GM12878 (cell line): ENCODE measurements at regions not wholly inside any gene's neighbourhood (a gene's known extent, or its start where the extent isn't known, plus 50 kb on each side); places are given as distances from the start of the nearest gene placed in this dataset.

Experiments
- ATAC-seq: fragments of 200-7000 bp; cut with Tn5 transposase; 3 replicates; pipeline ENCODE4 v1.9.1; 2020; ENCODE audit warnings: mild to moderate bottlenecking, moderate library complexity
- BruUV-seq: library from RNA; stranded (reverse); fragments of 400-500 nt; replicated peaks from 2 replicates; lab custom pipeline; 2021; lab: Mats Ljungman, UMichigan
- CTCF ChIA-PET: fragments of 300-600 bp; sonication (Branson Sonifier 250); formaldehyde crosslinking; extraction: SDS; loops from one replicate; lab custom pipeline; 2021; ENCODE audit warnings: inconsistent platforms; lab: Yijun Ruan, JAX
- POLR2A ChIA-PET: fragments of 350-600 bp; formaldehyde crosslinking; extraction: SDS; loops from one replicate; lab custom pipeline; 2021; ENCODE audit warnings: inconsistent platforms; lab: Charles Lee
- RAD21 ChIA-PET: fragments of 300-600 bp; sonication (Branson Sonifier 250); formaldehyde crosslinking; loops from one replicate; lab custom pipeline; 2023; ENCODE audit warnings: antibody characterized with exemption; ENCODE audit not compliant: unreplicated experiment; lab: Charles Lee
- SMC1A ChIA-PET: fragments of 300-600 bp; sonication (Branson Sonifier 250); formaldehyde crosslinking; loops from one replicate; lab custom pipeline; 2023; ENCODE audit not compliant: unreplicated experiment, uncharacterized antibody; lab: Charles Lee
- DNase-seq: peaks from one replicate; pipeline ENCODE4 v3.0.0-alpha.2; 2011; ENCODE audit warnings: low read depth, low spot score
- FAIRE-seq: peaks from 3 replicates; lab custom pipeline; 2011; peaks lifted over from hg19 to GRCh38; lab: Jason Lieb, UNC
- H2AFZ ChIP-seq: 2 replicates; pipeline ENCODE4 v1.6.0; 2011; ENCODE audit warnings: low read depth, low read length, control low read depth; ENCODE audit not compliant: control insufficient read depth
- H3K27ac ChIP-seq: 2 replicates; pipeline ENCODE4 v1.5.1; 2011; ENCODE audit warnings: control low read depth; ENCODE audit not compliant: control insufficient read depth, insufficient read depth
- H3K27me3 ChIP-seq, 2 experiments: replicated peaks in 1 of 2; 2 replicates each; pipeline versions ENCODE4 v1.6.0 to v1.6.1; 2011; ENCODE audit warnings: low read length in 1 of 2; ENCODE audit not compliant: control insufficient read depth in 2 of 2, insufficient read depth in 2 of 2
- H3K36me3 ChIP-seq, 2 experiments: 2 replicates each; pipeline ENCODE4 v1.5.1; 2011; ENCODE audit warnings: low read length in 1 of 2; ENCODE audit not compliant: control insufficient read depth in 2 of 2, insufficient read depth in 2 of 2
- H3K4me1 ChIP-seq: 2 replicates; pipeline ENCODE4 v1.6.1; 2011; ENCODE audit warnings: mild to moderate bottlenecking, low read length, moderate library complexity, mixed read lengths; ENCODE audit not compliant: control insufficient read depth, insufficient read depth
- H3K4me2 ChIP-seq: 2 replicates; pipeline ENCODE4 v1.6.0; 2011; ENCODE audit warnings: control low read depth; ENCODE audit not compliant: control insufficient read depth, insufficient read depth
- H3K4me3 ChIP-seq: fragments of 200-600 bp; sonication (generic); 2 replicates; pipeline ENCODE4 v1.5.1; 2016
- H3K79me2 ChIP-seq: 2 replicates; pipeline ENCODE4 v1.6.0; 2011; ENCODE audit warnings: low read length; ENCODE audit not compliant: control insufficient read depth, insufficient read depth
- H3K9ac ChIP-seq: 2 replicates; pipeline ENCODE4 v1.8.0; 2011; ENCODE audit warnings: low read length, control low read depth, mixed read lengths; ENCODE audit not compliant: control insufficient read depth, insufficient read depth
- H3K9me3 ChIP-seq: replicated peaks from 3 replicates; pipeline ENCODE4 v1.5.1; 2011; ENCODE audit warnings: mild to moderate bottlenecking, low read length; ENCODE audit not compliant: control insufficient read depth, insufficient read depth
- H4K20me1 ChIP-seq: 2 replicates; pipeline ENCODE4 v1.6.0; 2011; ENCODE audit not compliant: control insufficient read depth, insufficient read depth
- CBFB ChIP-seq: IDR thresholded peaks from 2 replicates; pipeline ENCODE4 v1.6.1; 2016; ENCODE audit warnings: antibody characterized with exemption, low read depth
- EP300 ChIP-seq, 2 experiments: fragments of 150-350 bp in 1 of 2; IDR thresholded peaks; 2 replicates each; pipeline ENCODE4 v1.6.1; 2011 to 2012; ENCODE audit warnings: low read depth in 2 of 2, low read length in 2 of 2, borderline replicate concordance in 1 of 2, improper control_type of control experiment in 1 of 2, inconsistent platforms in 1 of 2; ENCODE audit not compliant: control insufficient read depth in 1 of 2
- SMARCA5 ChIP-seq: fragments of 450-650 bp; IDR thresholded peaks from 2 replicates; pipeline ENCODE4 v1.6.1; 2017; ENCODE audit warnings: mild to moderate bottlenecking
- SREBF2 ChIP-seq: IDR thresholded peaks from 2 replicates; pipeline ENCODE4 v1.6.1; 2012; ENCODE audit warnings: mild to moderate bottlenecking, low read length
- whole genome bisulfite sequencing: methylation state at CpG from one replicate; pipeline ENCODE4 v1.1.6; 2016; ENCODE audit warnings: low lambda C conversion rate; ENCODE audit not compliant: insufficient replicate concordance, insufficient coverage; ENCODE audit errors: missing lambda C conversion rate; 5-methylcytosine and 5-hydroxymethylcytosine counted together
- in situ Hi-C: fragments of 300-500 bp; cut with MboI; formaldehyde crosslinking; loops from 9 replicates; pipeline ENCODE4 v1.14.3; 2018; ENCODE audit warnings: mixed read lengths
- intact Hi-C: fragments of 100-400 bp; cut with micrococcal nuclease; formaldehyde crosslinking; loops from one replicate; pipeline ENCODE4 v1.14.2; 2022; ENCODE audit not compliant: unreplicated experiment
- TF ChIP-seq, protein P1 (sequence below), 3 experiments: IDR thresholded peaks in 2 of 3; conservative IDR thresholded peaks in 1 of 3; 2 replicates each; pipeline ENCODE4 v1.5.1; 2011; ENCODE audit warnings: low read depth in 3 of 3, low read length in 3 of 3, mild to moderate bottlenecking in 3 of 3, control low read depth in 2 of 3, moderate library complexity in 2 of 3, inconsistent platforms in 1 of 3, mixed read lengths in 1 of 3; ENCODE audit not compliant: control insufficient read depth in 2 of 3, insufficient read depth in 1 of 3; ENCODE audit errors: extremely low read depth in 1 of 3
- TF ChIP-seq, protein P2 (sequence below): fragments of 450-650 bp; IDR thresholded peaks from 2 replicates; pipeline ENCODE4 v1.6.1; 2017; ENCODE audit warnings: mild to moderate bottlenecking, moderate library complexity
- TF ChIP-seq, protein P3 (sequence below): IDR thresholded peaks from 2 replicates; pipeline ENCODE4 v1.6.1; 2012; ENCODE audit warnings: low read depth, low read length, improper control_type of control experiment

DNA sequence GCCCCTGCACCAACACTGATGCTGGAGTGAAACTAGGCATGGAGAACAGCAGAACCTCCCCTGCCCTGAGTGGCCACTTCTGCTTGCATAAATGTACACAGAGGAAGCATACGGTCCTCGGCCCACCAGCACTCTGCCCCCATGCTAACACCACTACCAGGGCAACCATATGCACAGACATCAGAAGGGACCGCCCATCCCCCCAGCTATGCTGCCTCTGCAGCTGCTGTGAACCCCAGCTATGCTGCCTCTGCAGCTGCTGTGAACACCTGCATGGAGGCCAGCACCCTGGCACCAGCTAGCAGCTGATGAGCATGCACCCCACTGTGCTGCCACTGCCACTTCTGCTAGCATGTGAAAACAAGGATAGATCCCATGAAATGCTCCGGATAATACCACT lies 250.3 kb downstream of the TUSC1 start (continued):
- TF ChIP-seq, protein P1, sequence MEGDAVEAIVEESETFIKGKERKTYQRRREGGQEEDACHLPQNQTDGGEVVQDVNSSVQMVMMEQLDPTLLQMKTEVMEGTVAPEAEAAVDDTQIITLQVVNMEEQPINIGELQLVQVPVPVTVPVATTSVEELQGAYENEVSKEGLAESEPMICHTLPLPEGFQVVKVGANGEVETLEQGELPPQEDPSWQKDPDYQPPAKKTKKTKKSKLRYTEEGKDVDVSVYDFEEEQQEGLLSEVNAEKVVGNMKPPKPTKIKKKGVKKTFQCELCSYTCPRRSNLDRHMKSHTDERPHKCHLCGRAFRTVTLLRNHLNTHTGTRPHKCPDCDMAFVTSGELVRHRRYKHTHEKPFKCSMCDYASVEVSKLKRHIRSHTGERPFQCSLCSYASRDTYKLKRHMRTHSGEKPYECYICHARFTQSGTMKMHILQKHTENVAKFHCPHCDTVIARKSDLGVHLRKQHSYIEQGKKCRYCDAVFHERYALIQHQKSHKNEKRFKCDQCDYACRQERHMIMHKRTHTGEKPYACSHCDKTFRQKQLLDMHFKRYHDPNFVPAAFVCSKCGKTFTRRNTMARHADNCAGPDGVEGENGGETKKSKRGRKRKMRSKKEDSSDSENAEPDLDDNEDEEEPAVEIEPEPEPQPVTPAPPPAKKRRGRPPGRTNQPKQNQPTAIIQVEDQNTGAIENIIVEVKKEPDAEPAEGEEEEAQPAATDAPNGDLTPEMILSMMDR (IDR thresholded peaks at IDR 0.05 in 2 of 3, conservative IDR thresholded peaks at IDR 0.05 in 1 of 3; ENCODE audit: control insufficient read depth in 2 of 3, extremely low read depth in 1 of 3, insufficient read depth in 1 of 3, low read depth in 3 of 3, low read length in 3 of 3) = no peak
- TF ChIP-seq, protein P2, sequence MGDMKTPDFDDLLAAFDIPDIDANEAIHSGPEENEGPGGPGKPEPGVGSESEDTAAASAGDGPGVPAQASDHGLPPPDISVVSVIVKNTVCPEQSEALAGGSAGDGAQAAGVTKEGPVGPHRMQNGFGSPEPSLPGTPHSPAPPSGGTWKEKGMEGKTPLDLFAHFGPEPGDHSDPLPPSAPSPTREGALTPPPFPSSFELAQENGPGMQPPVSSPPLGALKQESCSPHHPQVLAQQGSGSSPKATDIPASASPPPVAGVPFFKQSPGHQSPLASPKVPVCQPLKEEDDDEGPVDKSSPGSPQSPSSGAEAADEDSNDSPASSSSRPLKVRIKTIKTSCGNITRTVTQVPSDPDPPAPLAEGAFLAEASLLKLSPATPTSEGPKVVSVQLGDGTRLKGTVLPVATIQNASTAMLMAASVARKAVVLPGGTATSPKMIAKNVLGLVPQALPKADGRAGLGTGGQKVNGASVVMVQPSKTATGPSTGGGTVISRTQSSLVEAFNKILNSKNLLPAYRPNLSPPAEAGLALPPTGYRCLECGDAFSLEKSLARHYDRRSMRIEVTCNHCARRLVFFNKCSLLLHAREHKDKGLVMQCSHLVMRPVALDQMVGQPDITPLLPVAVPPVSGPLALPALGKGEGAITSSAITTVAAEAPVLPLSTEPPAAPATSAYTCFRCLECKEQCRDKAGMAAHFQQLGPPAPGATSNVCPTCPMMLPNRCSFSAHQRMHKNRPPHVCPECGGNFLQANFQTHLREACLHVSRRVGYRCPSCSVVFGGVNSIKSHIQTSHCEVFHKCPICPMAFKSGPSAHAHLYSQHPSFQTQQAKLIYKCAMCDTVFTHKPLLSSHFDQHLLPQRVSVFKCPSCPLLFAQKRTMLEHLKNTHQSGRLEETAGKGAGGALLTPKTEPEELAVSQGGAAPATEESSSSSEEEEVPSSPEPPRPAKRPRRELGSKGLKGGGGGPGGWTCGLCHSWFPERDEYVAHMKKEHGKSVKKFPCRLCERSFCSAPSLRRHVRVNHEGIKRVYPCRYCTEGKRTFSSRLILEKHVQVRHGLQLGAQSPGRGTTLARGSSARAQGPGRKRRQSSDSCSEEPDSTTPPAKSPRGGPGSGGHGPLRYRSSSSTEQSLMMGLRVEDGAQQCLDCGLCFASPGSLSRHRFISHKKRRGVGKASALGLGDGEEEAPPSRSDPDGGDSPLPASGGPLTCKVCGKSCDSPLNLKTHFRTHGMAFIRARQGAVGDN = no peak

DNA sequence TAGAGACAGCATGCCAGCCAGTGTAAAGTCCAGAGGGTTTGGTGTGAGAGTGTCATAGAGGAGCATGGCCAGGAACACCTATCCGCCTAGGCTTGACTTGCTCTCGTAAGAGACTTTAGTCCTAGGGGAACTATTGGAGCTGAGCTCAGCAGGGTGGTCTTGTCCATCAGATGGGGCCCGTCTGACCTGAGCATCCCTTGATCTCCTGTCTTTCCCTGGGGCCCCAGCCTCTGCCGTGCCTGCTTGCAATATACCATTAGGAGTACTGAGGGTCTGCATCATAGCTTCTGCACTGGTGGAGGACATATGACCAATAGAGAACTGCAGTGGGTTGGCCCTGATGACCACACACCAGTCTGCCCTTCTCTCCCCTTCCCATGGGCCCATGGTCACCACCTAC lies 251.0 kb downstream of the TUSC1 start:
- ATAC-seq = no peak
- TF ChIP-seq CBFB (no peak), SREBF2 (no peak), SMARCA5 (no peak), EP300 (IDR thresholded peaks at IDR 0.05; ENCODE audit: borderline replicate concordance in 1 of 2, control insufficient read depth in 1 of 2, low read depth in 2 of 2, low read length in 2 of 2) (no peak)
- TF ChIP-seq, protein P3, sequence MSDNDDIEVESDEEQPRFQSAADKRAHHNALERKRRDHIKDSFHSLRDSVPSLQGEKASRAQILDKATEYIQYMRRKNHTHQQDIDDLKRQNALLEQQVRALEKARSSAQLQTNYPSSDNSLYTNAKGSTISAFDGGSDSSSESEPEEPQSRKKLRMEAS = no peak
- H3K36me3 ChIP-seq = no peaks in the 10 kb centered on the region
- ChIA-PET CTCF (no interaction called here), SMC1A (no interaction called here), POLR2A (no interaction called here), RAD21 (no interaction called here)
- no peaks in the 10 kb centered on the region for H3K9me3 ChIP-seq
- H4K20me1 ChIP-seq = no peaks in the 10 kb centered on the region
- intact Hi-C loops (no loop called here), in situ Hi-C loops (no loop called here)
- no peaks in the 10 kb centered on the region for H3K4me1 ChIP-seq
- FAIRE-seq = no peak
- H3K4me3 ChIP-seq = no peak overlapping the region
- WGBS = 28% methylated on average over 4 of the region's 4 CpGs
- H3K4me2 ChIP-seq = no peak overlapping the region
- H3K79me2 ChIP-seq = no peaks in the 10 kb centered on the region
- H2AFZ ChIP-seq = no peak overlapping the region
- no TSS peak for BruUV-seq
- H3K9ac ChIP-seq = no peak overlapping the region
- no peaks in the 10 kb centered on the region for H3K27me3 ChIP-seq
- no peak overlapping the region for H3K27ac ChIP-seq
- DNase-seq = no peak
